DMS 273 (cell line): ENCODE measurements at regions not wholly inside any gene's neighbourhood (a gene's known extent, or its start where the extent isn't known, plus 50 kb on each side); places are given as distances from the start of the nearest gene placed in this dataset.
"Not testable (repeated sequence)": the region's sequence is repeated elsewhere in the genome, so short reads cannot be mapped to it uniquely, and the experiment has no call there.

ENCODE experiments used
- DNase-seq: peaks from one replicate; lab custom pipeline; 2025; ENCODE audit not compliant: unreplicated experiment; lab: John Stamatoyannopoulos, UW

GRCh38 chr4:43089730-43090129, 197.2 kb downstream of the GRXCR1 start:
- no peak for DNase-seq

- no peak for DNase-seq
These were observed 210.5 kb downstream of the GRXCR1 start for GRCh38 chr4:43103048-43103447.

GRCh38 chr4:43112139-43112538, 219.6 kb downstream of the GRXCR1 start:
- DNase-seq: no peak

GRCh38 chr4:43113196-43113595, 220.7 kb downstream of the GRXCR1 start:
- DNase-seq: no peak

GRCh38 chr4:43126595-43126994, 234.1 kb downstream of the GRXCR1 start:
- no peak for DNase-seq

- DNase-seq: no peak
These were observed 237.9 kb downstream of the GRXCR1 start for GRCh38 chr4:43130228-43131021.

GRCh38 chr4:43132010-43132582, 239.6 kb downstream of the GRXCR1 start:
- DNase-seq: peak; percentile 65

- DNase-seq: no peak
These were observed 241.1 kb downstream of the GRXCR1 start for GRCh38 chr4:43133566-43133965.

GRCh38 chr4:43136752-43137151, 244.2 kb downstream of the GRXCR1 start:
- no peak for DNase-seq

- no peak for DNase-seq
These were observed 253.7 kb downstream of the GRXCR1 start for GRCh38 chr4:43146198-43146597.

GRCh38 chr4:43148481-43148880, 256.0 kb downstream of the GRXCR1 start:
- no peak for DNase-seq

- no peak for DNase-seq
These were observed 270.7 kb downstream of the GRXCR1 start for GRCh38 chr4:43163101-43163792.

GRCh38 chr4:43189741-43190140, 297.2 kb downstream of the GRXCR1 start:
- no peak for DNase-seq

GRCh38 chr4:43212576-43212975, 320.1 kb downstream of the GRXCR1 start:
- not testable (repeated sequence) for DNase-seq

- DNase-seq: no peak
These were observed 331.3 kb downstream of the GRXCR1 start for GRCh38 chr4:43223820-43224219.

GRCh38 chr4:43224559-43224958, 332.0 kb downstream of the GRXCR1 start:
- DNase-seq: no peak

GRCh38 chr4:43233321-43233720, 340.8 kb downstream of the GRXCR1 start:
- no peak for DNase-seq

GRCh38 chr4:43234626-43235415, 342.3 kb downstream of the GRXCR1 start:
- DNase-seq: no peak

GRCh38 chr4:43238008-43238407, 345.5 kb downstream of the GRXCR1 start:
- DNase-seq: no peak

- no peak for DNase-seq
These were observed 346.1 kb downstream of the GRXCR1 start for GRCh38 chr4:43238585-43238984.

GRCh38 chr4:43241104-43241503, 348.6 kb downstream of the GRXCR1 start:
- DNase-seq: no peak
